CD14-positive monocyte (primary cell): ENCODE measurements at regions not wholly inside any gene's neighbourhood (a gene's known extent, or its start where the extent isn't known, plus 50 kb on each side); places are given as distances from the start of the nearest gene placed in this dataset.
A peak's percentile ranks its signal among the peaks of the same experiment; 100 is the strongest.
"Not testable (repeated sequence)": the region's sequence is repeated elsewhere in the genome, so short reads cannot be mapped to it uniquely, and the experiment has no call there.

ENCODE experiments used
- DNase-seq, 3 donors: peaks; one replicate each; pipeline ENCODE4 v3.0.0-alpha.2; 2011 to 2022
- H2AFZ ChIP-seq: 2 replicates; pipeline ENCODE4 v1.6.0; 2012; ENCODE audit warnings: mild to moderate bottlenecking, low read depth, low read length, inconsistent platforms; ENCODE audit not compliant: insufficient read depth, poor library complexity, severe bottlenecking
- H3K27ac ChIP-seq, 2 donors: 1 replicate in 1 of 2; 2 replicates in 1 of 2; pipeline ENCODE4 v1.5.1; 2012 to 2013; ENCODE audit warnings: low read length in 2 of 2, control low read depth in 1 of 2, inconsistent platforms in 1 of 2, low read depth in 1 of 2, mild to moderate bottlenecking in 1 of 2
- H3K27me3 ChIP-seq, 2 donors: one replicate each; pipeline versions ENCODE4 v1.6.0 to v1.6.1; 2011 to 2013; ENCODE audit warnings: low read length in 2 of 2; ENCODE audit not compliant: control insufficient read depth in 2 of 2, insufficient read depth in 2 of 2
- H3K36me3 ChIP-seq, 2 donors: replicated peaks in 1 of 2; 1 replicate in 1 of 2; 2 replicates in 1 of 2; pipeline versions ENCODE4 v1.5.1 to v1.6.1; 2012 to 2013; ENCODE audit warnings: low read length in 2 of 2, control low read depth in 1 of 2, inconsistent platforms in 1 of 2, mild to moderate bottlenecking in 1 of 2; ENCODE audit not compliant: insufficient read depth in 2 of 2, control insufficient read depth in 1 of 2
- H3K4me1 ChIP-seq, 2 donors: 1 replicate in 1 of 2; 2 replicates in 1 of 2; pipeline versions ENCODE4 v1.5.1 to v1.6.1; 2012 to 2013; ENCODE audit warnings: low read length in 2 of 2, control low read depth in 1 of 2, inconsistent platforms in 1 of 2, mild to moderate bottlenecking in 1 of 2, moderate library complexity in 1 of 2; ENCODE audit not compliant: insufficient read depth in 2 of 2, control insufficient read depth in 1 of 2
- H3K4me2 ChIP-seq: replicated peaks from 2 replicates; pipeline ENCODE3; 2012; ENCODE audit warnings: low read length, moderate library complexity, mild to moderate bottlenecking; ENCODE audit not compliant: poor library complexity, severe bottlenecking; ENCODE audit errors: extremely low read depth
- H3K4me3 ChIP-seq, 3 experiments: fragments of 200-600 bp in 1 of 3; sonication (generic) in 1 of 3; replicated peaks in 1 of 3; 1 replicate in 2 of 3; 2 replicates in 1 of 3; pipeline ENCODE4 v1.5.1; 2011 to 2013; ENCODE audit warnings: low read length in 3 of 3, mild to moderate bottlenecking in 3 of 3, control low read depth in 2 of 3, low read depth in 2 of 3, inconsistent platforms in 1 of 3, moderate library complexity in 1 of 3
- H3K79me2 ChIP-seq: 2 replicates; pipeline ENCODE4 v1.6.0; 2012; ENCODE audit warnings: mild to moderate bottlenecking, control low read depth, inconsistent platforms, low read length, moderate library complexity; ENCODE audit not compliant: insufficient read depth
- H3K9ac ChIP-seq: 2 replicates; pipeline ENCODE4 v1.6.0; 2017; ENCODE audit warnings: low read length, mild to moderate bottlenecking; ENCODE audit not compliant: insufficient read depth, poor library complexity, severe bottlenecking
- H3K9me3 ChIP-seq, 2 donors: replicated peaks in 1 of 2; 1 replicate in 1 of 2; 2 replicates in 1 of 2; pipeline versions ENCODE4 v1.5.1 to v1.6.1; 2012 to 2013; ENCODE audit warnings: low read length in 2 of 2, control low read depth in 1 of 2; ENCODE audit not compliant: control insufficient read depth in 1 of 2, insufficient read depth in 1 of 2
- H4K20me1 ChIP-seq: 2 replicates; pipeline ENCODE4 v1.6.0; 2012; ENCODE audit warnings: mild to moderate bottlenecking, low read length, control low read depth, moderate library complexity; ENCODE audit not compliant: insufficient read depth
- H3K27ac Mint-ChIP-seq, 7 donors: one replicate each; pipeline ENCODE4 v1.8.0; 2020; ENCODE audit warnings: mild to moderate bottlenecking in 7 of 7, mixed read lengths in 7 of 7, moderate library complexity in 6 of 7, inconsistent platforms in 2 of 7
- H3K27me3 Mint-ChIP-seq, 3 donors: one replicate each; pipeline ENCODE4 v1.8.0; 2021 to 2022; ENCODE audit warnings: low read depth in 3 of 3, mild to moderate bottlenecking in 3 of 3, mixed read lengths in 3 of 3, moderate library complexity in 3 of 3, inconsistent platforms in 1 of 3
- H3K36me3 Mint-ChIP-seq, 2 donors: one replicate each; pipeline ENCODE4 v1.8.0; 2020; ENCODE audit warnings: mixed read lengths in 2 of 2, inconsistent platforms in 1 of 2, mild to moderate bottlenecking in 1 of 2
- H3K4me1 Mint-ChIP-seq: one replicate; pipeline ENCODE4 v1.8.0; 2020; ENCODE audit warnings: mild to moderate bottlenecking, mixed read lengths
- H3K4me3 Mint-ChIP-seq, 2 donors: one replicate each; pipeline ENCODE4 v1.8.0; 2020; ENCODE audit warnings: mild to moderate bottlenecking in 2 of 2, mixed read lengths in 2 of 2, moderate library complexity in 1 of 2
- H3K9me3 Mint-ChIP-seq, 7 donors: one replicate each; pipeline ENCODE4 v1.8.0; 2020 to 2022; ENCODE audit warnings: mixed read lengths in 7 of 7, mild to moderate bottlenecking in 6 of 7, moderate library complexity in 6 of 7, inconsistent platforms in 2 of 7
- WGBS: methylation state at CpG from one replicate; pipeline ENCODE4 v1.1.5; 2013; ENCODE audit warnings: missing lambda C conversion rate; ENCODE audit not compliant: insufficient coverage; 5-methylcytosine and 5-hydroxymethylcytosine counted together
- intact Hi-C, 2 donors: fragments of 100-400 bp; cut with micrococcal nuclease; formaldehyde crosslinking; loops; one replicate each; pipeline versions ENCODE4 v1.15.0 to v1.15.1; 2023
- TF ChIP-seq, protein P1 (sequence below): fragments of 200-600 bp; IDR thresholded peaks from one replicate; pipeline ENCODE4 v1.8.0; 2022; ENCODE audit warnings: antibody characterized with exemption, mild to moderate bottlenecking

DNA sequence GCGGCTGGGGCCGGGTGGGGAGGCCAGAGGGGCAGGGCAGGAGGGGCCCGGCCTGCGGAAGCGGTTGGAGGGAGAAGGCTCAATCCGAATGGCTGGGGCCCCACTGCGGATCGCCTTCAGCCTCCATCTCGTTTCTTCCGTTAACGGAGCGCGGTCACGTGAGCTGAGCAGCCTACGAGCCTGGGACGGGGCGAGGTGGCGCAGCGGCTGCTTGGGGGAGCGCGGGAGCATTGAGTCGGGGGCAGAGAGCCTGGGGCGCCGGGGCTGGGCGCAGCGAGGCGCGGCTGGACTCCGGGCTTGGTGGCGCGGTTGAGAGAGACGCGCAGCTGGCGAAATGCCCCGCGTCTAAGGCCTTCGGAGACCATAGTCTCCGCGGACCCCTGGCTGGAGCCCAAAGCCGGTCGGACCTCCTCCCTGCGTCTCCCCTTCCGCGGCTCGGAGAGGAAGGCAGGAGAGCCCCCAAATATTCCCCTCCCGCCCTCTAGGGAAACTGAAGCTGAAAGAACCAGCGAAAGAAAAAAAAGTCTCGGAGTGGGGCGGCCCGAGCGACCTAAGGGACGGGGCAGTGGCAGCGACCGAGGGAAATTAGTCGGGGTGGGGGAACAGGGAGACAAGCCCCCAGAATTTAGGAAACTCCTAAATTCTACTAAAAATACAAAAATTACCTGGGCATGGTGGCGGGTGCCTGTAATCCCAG, 94.7 kb upstream of the PLEKHM1 start:
- H3K27me3 Mint-ChIP-seq, H3K9me3 Mint-ChIP-seq, H3K27me3 ChIP-seq, H3K9me3 ChIP-seq, intact Hi-C loops, H4K20me1 ChIP-seq: not testable (repeated sequence)
- H3K4me1 ChIP-seq, result peaks cover 17 to 29% of the 10 kb centered on the region in 2 donors
- peaks cover 28% of the 10 kb centered on the region for H3K4me1 Mint-ChIP-seq
- peaks cover 16 to 21% of the 10 kb centered on the region in 2 donors for H3K36me3 Mint-ChIP-seq
- WGBS, result 0% methylated on average over 41 of the region's 56 CpGs
- DNase-seq, result peak; percentile 77 to 87 (median 87)
- peak overlapping the region; percentile 91 to 99 for H3K4me3 Mint-ChIP-seq
- peak overlapping the region; percentile 55 to 99 (median 94) for H3K27ac Mint-ChIP-seq
- H3K36me3 ChIP-seq, result peaks cover 0 to 17% of the 10 kb centered on the region in 2 donors
- H3K79me2 ChIP-seq, result peaks cover 54% of the 10 kb centered on the region
- peak overlapping the region; percentile 81 for H2AFZ ChIP-seq
- TF ChIP-seq, protein P1, sequence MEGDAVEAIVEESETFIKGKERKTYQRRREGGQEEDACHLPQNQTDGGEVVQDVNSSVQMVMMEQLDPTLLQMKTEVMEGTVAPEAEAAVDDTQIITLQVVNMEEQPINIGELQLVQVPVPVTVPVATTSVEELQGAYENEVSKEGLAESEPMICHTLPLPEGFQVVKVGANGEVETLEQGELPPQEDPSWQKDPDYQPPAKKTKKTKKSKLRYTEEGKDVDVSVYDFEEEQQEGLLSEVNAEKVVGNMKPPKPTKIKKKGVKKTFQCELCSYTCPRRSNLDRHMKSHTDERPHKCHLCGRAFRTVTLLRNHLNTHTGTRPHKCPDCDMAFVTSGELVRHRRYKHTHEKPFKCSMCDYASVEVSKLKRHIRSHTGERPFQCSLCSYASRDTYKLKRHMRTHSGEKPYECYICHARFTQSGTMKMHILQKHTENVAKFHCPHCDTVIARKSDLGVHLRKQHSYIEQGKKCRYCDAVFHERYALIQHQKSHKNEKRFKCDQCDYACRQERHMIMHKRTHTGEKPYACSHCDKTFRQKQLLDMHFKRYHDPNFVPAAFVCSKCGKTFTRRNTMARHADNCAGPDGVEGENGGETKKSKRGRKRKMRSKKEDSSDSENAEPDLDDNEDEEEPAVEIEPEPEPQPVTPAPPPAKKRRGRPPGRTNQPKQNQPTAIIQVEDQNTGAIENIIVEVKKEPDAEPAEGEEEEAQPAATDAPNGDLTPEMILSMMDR, result peak; percentile 19
- peak overlapping the region; percentile 94 for H3K4me2 ChIP-seq
- H3K27ac ChIP-seq, result peak overlapping the region; percentile 67 to 90
- H3K9ac ChIP-seq, result peak overlapping the region; percentile 93
- H3K4me3 ChIP-seq, result peak overlapping the region; percentile 54 to 76 (median 65)

DNA sequence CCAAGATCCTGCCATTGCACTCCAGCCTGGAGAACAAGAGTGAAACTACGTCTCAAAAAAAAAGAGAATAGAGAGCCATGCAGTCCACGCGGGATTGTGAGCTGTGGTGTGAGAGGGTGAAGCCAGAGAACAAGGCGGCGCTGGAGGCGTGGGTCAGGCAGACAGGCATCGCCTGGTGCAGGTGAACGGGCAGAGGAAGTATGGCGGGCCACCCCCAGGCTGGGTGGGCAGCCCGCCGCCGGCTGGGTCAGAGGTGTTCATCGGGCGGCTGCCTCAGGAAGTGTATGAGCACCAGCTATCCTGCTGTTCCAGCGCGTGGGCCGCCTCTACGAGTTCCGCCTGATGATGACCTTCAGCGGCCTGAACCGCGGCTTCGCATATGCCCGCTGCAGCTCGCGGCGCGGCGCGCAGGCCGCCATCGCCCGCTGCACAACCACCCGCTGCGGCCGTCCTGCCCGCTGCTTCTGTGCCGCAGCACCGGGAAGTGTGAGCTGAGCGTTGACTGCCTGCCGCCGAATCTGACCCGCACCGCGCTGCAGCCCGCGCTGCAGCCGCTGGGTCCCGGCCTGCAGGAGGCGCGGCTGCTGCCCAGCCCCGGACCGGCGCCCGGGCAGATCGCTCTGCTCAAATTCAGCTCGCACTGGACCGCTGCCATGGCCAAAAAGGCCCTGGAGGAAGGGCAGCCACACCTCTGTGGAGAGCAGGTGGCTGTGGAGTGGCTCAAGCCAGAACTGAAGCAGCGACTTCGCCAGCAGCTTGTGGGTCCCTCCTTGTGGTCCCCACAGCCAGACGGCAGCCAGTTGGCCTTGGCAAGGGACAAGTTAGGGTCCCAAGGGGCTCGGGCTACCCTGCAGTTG, 95.5 kb upstream of the PLEKHM1 start:
- Mint-ChIP-seq H3K4me1 (peaks cover 28% of the 10 kb centered on the region), H3K27ac (peak overlapping the region; percentile 55 to 99 (median 94)), H3K4me3 (peak overlapping the region; percentile 91 to 99), H3K36me3 (peaks cover 13 to 18% of the 10 kb centered on the region in 2 donors)
- TF ChIP-seq, protein P1, result peak; percentile 17
- Histone ChIP-seq H3K4me3 (peak overlapping the region; percentile 54 to 76 (median 65)), H2AFZ (peak overlapping the region; percentile 81), H3K36me3 (peaks cover 0 to 12% of the 10 kb centered on the region in 2 donors), H3K4me2 (peak overlapping the region; percentile 94), H3K79me2 (peaks cover 46% of the 10 kb centered on the region), H3K4me1 (peaks cover 17 to 29% of the 10 kb centered on the region in 2 donors), H3K9ac (peak overlapping the region; percentile 93), H3K27ac (peak overlapping the region; percentile 67 to 90)
- WGBS, result 3% methylated on average over 32 of the region's 62 CpGs
- H4K20me1 ChIP-seq, H3K9me3 ChIP-seq, H3K27me3 ChIP-seq, H3K9me3 Mint-ChIP-seq, H3K27me3 Mint-ChIP-seq, intact Hi-C loops: not testable (repeated sequence)
- DNase-seq, result peak; percentile 38 to 61 (median 47)

DNA sequence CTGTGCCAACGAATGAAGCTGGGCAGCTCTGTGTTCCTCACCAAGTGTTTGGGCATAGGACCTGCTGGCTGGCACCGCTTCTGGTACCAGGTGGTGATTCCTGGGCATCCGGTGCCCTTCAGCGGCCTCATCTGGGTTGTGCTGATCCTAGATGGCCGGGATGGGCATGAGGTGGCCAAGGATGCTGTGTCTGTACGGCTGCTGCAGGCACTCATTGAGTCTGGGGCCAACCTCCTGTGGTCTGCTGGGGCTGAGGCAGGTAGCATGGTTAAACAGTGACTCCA, 96.1 kb upstream of the PLEKHM1 start:
- Mint-ChIP-seq H3K4me1 (peaks cover 25% of the 10 kb centered on the region), H3K36me3 (peaks cover 8 to 12% of the 10 kb centered on the region in 2 donors), H3K27ac (peak overlapping the region in 1 of 7 donors; percentile 35), H3K4me3 (peak overlapping the region in 1 of 2 donors; percentile 24)
- H3K9ac ChIP-seq, H3K27me3 ChIP-seq, H3K9me3 ChIP-seq, DNase-seq, H4K20me1 ChIP-seq, H3K27me3 Mint-ChIP-seq, H3K27ac ChIP-seq, H3K4me2 ChIP-seq, H3K9me3 Mint-ChIP-seq, intact Hi-C loops, H3K36me3 ChIP-seq: not testable (repeated sequence)
- Histone ChIP-seq H2AFZ (peak overlapping the region; percentile 81), H3K4me1 (peaks cover 17 to 29% of the 10 kb centered on the region in 2 donors), H3K79me2 (peaks cover 40% of the 10 kb centered on the region), H3K4me3 (peak overlapping the region in 1 of 3 experiments; percentile 76)
- 60% methylated on average over 1 of the region's 6 CpGs for WGBS
